Loucy (cell line): ENCODE measurements at regions not wholly inside any gene's neighbourhood (a gene's known extent, or its start where the extent isn't known, plus 50 kb on each side); places are given as distances from the start of the nearest gene placed in this dataset.
"Not testable (repeated sequence)": the region's sequence is repeated elsewhere in the genome, so short reads cannot be mapped to it uniquely, and the experiment has no call there.

Experiments
- H2AFZ ChIP-seq: fragments of 200-600 bp; sonication (generic); 2 replicates; pipeline ENCODE4 v1.6.0; 2016; ENCODE audit warnings: antibody characterized with exemption, mild to moderate bottlenecking, low read length, moderate library complexity
- H3F3A ChIP-seq: fragments of 200-600 bp; 2 replicates; pipeline ENCODE4 v1.6.0; 2016; ENCODE audit warnings: antibody characterized with exemption, low read depth, mild to moderate bottlenecking
- H3K27me3 ChIP-seq: fragments of 200-600 bp; sonication (generic); 2 replicates; pipeline ENCODE4 v1.6.1; 2014; ENCODE audit warnings: low read length, mild to moderate bottlenecking; ENCODE audit not compliant: insufficient read depth, poor library complexity, severe bottlenecking
- H3K36me3 ChIP-seq: fragments of 200-600 bp; sonication (generic); 2 replicates; pipeline ENCODE4 v1.6.1; 2016; ENCODE audit warnings: low read length; ENCODE audit not compliant: insufficient read depth
- H3K4me1 ChIP-seq: fragments of 200-600 bp; sonication (generic); 2 replicates; pipeline ENCODE4 v1.5.1; 2014; ENCODE audit warnings: low read length, mild to moderate bottlenecking; ENCODE audit not compliant: insufficient read depth, poor library complexity, severe bottlenecking
- H3K4me2 ChIP-seq: fragments of 200-600 bp; sonication (generic); 2 replicates; pipeline ENCODE4 v1.6.0; 2014; ENCODE audit warnings: antibody characterized with exemption, low read length, low read depth, mild to moderate bottlenecking; ENCODE audit not compliant: poor library complexity, severe bottlenecking
- H3K4me3 ChIP-seq: fragments of 200-600 bp; sonication (generic); 2 replicates; pipeline ENCODE4 v1.5.1; 2014; ENCODE audit warnings: low read length, mild to moderate bottlenecking, mixed read lengths; ENCODE audit not compliant: poor library complexity, severe bottlenecking
- H3K79me2 ChIP-seq: fragments of 200-600 bp; sonication (generic); 2 replicates; pipeline ENCODE4 v1.6.1; 2014; ENCODE audit warnings: low read length; ENCODE audit not compliant: insufficient read depth
- H3K9ac ChIP-seq: fragments of 200-600 bp; sonication (generic); 2 replicates; pipeline ENCODE4 v1.6.0; 2014; ENCODE audit warnings: mild to moderate bottlenecking, low read depth, low read length, moderate library complexity; ENCODE audit not compliant: poor library complexity, severe bottlenecking
- H3K9me2 ChIP-seq: fragments of 200-600 bp; sonication (generic); replicated peaks from 2 replicates; pipeline ENCODE4 v1.6.1; 2016; ENCODE audit warnings: low read depth, low read length, mixed read lengths
- H3K9me3 ChIP-seq: fragments of 200-600 bp; sonication (generic); 2 replicates; pipeline ENCODE4 v1.6.1; 2014; ENCODE audit warnings: mild to moderate bottlenecking, antibody characterized with exemption, low read length, low read depth; ENCODE audit not compliant: insufficient read depth
- H4K20me1 ChIP-seq: fragments of 200-600 bp; sonication (generic); 2 replicates; pipeline ENCODE4 v1.6.0; 2014; ENCODE audit warnings: antibody characterized with exemption, low read length, mild to moderate bottlenecking; ENCODE audit not compliant: insufficient read depth, poor library complexity, severe bottlenecking
- EZH2phosphoT487 ChIP-seq: fragments of 200-600 bp; IDR thresholded peaks from 2 replicates; pipeline ENCODE4 v1.6.1; 2018; ENCODE audit warnings: antibody characterized with exemption, mild to moderate bottlenecking, moderate library complexity, borderline replicate concordance
- TF ChIP-seq, protein P1 (sequence below): fragments of 200-600 bp; sonication (generic); conservative IDR thresholded peaks from 2 replicates; pipeline ENCODE4 v1.5.1; 2014; ENCODE audit warnings: mild to moderate bottlenecking, antibody characterized with exemption, low read length

DNA sequence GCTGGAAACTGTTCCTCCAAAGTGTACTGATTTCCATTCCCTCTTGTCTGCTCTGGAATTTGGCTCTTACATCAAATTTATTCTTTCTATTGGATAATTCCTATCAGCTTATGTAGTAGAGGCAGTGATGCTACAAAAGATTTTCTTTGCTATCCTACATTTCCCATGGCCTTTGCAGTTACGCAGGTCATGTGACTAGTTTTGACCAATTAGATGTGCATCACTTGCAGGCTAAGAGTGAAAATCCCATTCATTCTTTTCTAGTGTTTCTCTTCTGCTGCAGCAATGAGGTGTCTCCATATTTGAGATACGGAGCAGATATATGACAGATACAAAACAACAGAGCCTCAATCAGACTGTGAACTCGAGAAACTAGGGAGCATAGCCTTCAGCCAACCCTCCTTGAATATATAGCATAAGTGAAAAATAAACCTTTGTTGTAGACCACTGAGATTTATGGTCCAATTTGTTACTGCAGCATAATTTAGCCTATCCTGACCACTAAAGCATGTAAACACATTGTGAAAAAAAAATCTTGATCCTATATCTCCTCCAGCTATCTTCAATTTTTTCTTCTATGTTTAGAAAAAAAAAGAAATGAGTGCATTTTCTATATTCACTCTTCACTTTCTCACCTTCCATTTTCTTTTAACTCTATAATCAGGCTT, 102.0 kb downstream of the HNMT start:
- Histone ChIP-seq H4K20me1 (no peaks in the 10 kb centered on the region), H3K9me3 (no peaks in the 10 kb centered on the region), H3K9me2 (no peaks in the 10 kb centered on the region), H3K36me3 (no peaks in the 10 kb centered on the region), H3K4me1 (no peaks in the 10 kb centered on the region), H3K79me2 (no peaks in the 10 kb centered on the region), H3K9ac (no peak overlapping the region), H3F3A (no peaks in the 10 kb centered on the region), H3K27me3 (no peaks in the 10 kb centered on the region), H3K4me3 (no peak overlapping the region), H2AFZ (no peak overlapping the region), H3K4me2 (no peak overlapping the region)
- TF ChIP-seq EZH2phosphoT487: no peak

DNA sequence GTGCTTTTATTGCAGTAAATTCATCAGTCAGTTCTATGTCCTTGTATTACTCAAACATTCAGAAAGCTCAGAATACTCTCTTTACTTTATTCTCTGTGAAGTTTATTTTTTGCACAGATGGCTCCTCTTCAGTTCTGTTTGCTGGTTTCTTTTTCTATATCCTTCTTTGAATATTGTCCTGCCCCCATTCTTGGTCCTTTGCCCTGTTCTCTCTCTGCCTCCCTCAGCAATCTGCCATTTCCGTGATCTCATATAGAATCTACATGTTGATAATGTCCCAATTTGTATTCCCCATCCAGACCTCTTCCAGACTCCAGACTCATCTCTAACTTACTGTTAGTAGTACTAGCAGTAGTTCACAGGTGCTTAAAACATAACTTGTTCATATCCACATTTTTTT, 102.6 kb downstream of the HNMT start:
- H4K20me1 ChIP-seq: no peaks in the 10 kb centered on the region
- no peaks in the 10 kb centered on the region for H3K27me3 ChIP-seq
- no peaks in the 10 kb centered on the region for H3F3A ChIP-seq
- H3K9me3 ChIP-seq: no peaks in the 10 kb centered on the region
- H3K4me2 ChIP-seq: no peak overlapping the region
- H3K36me3 ChIP-seq: no peaks in the 10 kb centered on the region
- H3K4me3 ChIP-seq: no peak overlapping the region
- TF ChIP-seq EZH2phosphoT487: no peak
- TF ChIP-seq, protein P1, sequence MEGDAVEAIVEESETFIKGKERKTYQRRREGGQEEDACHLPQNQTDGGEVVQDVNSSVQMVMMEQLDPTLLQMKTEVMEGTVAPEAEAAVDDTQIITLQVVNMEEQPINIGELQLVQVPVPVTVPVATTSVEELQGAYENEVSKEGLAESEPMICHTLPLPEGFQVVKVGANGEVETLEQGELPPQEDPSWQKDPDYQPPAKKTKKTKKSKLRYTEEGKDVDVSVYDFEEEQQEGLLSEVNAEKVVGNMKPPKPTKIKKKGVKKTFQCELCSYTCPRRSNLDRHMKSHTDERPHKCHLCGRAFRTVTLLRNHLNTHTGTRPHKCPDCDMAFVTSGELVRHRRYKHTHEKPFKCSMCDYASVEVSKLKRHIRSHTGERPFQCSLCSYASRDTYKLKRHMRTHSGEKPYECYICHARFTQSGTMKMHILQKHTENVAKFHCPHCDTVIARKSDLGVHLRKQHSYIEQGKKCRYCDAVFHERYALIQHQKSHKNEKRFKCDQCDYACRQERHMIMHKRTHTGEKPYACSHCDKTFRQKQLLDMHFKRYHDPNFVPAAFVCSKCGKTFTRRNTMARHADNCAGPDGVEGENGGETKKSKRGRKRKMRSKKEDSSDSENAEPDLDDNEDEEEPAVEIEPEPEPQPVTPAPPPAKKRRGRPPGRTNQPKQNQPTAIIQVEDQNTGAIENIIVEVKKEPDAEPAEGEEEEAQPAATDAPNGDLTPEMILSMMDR: no peak
- H2AFZ ChIP-seq: no peak overlapping the region
- H3K79me2 ChIP-seq: no peaks in the 10 kb centered on the region
- no peak overlapping the region for H3K9ac ChIP-seq
- no peaks in the 10 kb centered on the region for H3K4me1 ChIP-seq
- no peaks in the 10 kb centered on the region for H3K9me2 ChIP-seq

DNA sequence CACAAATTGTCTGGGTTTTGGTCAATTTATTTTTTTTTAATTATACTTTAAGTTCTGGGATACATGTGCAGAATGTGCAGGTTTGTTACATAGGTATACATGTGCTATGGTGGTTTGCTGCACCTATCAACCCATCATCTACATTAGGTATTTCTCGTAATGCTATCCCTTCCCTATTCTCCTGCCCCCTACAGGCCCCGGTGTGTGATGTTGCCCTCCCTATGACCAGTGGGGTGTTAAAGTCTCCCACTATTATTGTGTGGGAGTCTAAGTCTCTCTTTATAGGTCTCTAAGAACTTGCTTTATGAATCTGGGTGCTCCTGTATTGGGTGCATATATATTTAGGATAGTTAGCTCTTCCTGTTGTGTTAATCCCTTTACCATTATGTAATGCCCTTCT, 104.4 kb downstream of the HNMT start:
- not testable (repeated sequence) for H3F3A ChIP-seq, H3K4me2 ChIP-seq, H3K36me3 ChIP-seq, H4K20me1 ChIP-seq, H3K9me2 ChIP-seq, H3K4me1 ChIP-seq, H3K79me2 ChIP-seq, H3K9ac ChIP-seq, H3K4me3 ChIP-seq, H2AFZ ChIP-seq, H3K9me3 ChIP-seq, H3K27me3 ChIP-seq

DNA sequence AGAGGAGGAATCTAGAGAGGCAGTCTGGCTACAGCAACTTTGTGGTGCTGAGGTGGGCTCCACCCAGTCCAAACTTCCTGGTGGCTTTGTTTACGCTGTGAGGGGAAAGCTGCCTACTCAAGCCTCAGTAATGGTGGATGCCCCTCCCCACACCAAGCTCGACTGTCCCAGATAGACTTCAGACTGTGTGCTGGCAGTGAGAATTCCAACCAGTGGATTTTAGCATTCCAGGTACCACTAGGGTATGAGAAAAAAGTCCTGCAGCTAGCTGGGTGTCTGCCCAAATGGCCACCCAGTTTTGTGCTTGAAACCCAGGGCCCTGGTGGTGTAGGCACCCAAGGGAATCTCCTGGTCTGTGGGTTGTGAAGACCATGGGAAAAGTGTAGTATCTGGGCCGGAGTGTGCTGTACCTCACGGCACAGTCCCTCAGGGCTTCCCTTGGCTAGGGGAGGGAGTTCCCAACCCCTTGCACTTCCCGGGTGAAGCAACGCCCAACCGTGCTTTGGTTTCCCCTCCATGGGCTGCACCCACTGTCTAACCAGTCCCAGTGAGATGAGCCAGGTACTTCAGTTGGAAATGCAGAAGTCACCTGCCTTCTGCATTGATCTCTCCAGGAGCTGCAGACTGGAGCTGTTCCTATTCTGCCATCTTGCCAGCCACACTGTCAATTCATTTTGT, 106.9 kb downstream of the HNMT start:
- not testable (repeated sequence) for H3K4me3 ChIP-seq, H3K27me3 ChIP-seq, H3K79me2 ChIP-seq, H3K9ac ChIP-seq, H3K9me3 ChIP-seq, H4K20me1 ChIP-seq, H3K4me2 ChIP-seq, H2AFZ ChIP-seq, H3F3A ChIP-seq, H3K4me1 ChIP-seq, H3K36me3 ChIP-seq, H3K9me2 ChIP-seq
